A673 (cell line): ENCODE measurements at regions not wholly inside any gene's neighbourhood (a gene's known extent, or its start where the extent isn't known, plus 50 kb on each side); places are given as distances from the start of the nearest gene placed in this dataset.

ENCODE experiments used
- BruUV-seq: library from RNA; stranded (reverse); fragments of 400-500 nt; replicated peaks from 2 replicates; lab custom pipeline; 2021; lab: Mats Ljungman, UMichigan
- CTCF ChIA-PET: fragments of 300-600 bp; sonication (Branson Sonifier 250); formaldehyde crosslinking; loops from one replicate; lab custom pipeline; 2022; ENCODE audit warnings: antibody characterized with exemption; lab: Charles Lee
- POLR2A ChIA-PET: fragments of 300-600 bp; sonication (Branson Sonifier 250); formaldehyde crosslinking; loops from one replicate; lab custom pipeline; 2022; ENCODE audit warnings: antibody characterized with exemption; ENCODE audit not compliant: low non-redundant PET; lab: Charles Lee
- DNase-seq: peaks from one replicate; pipeline ENCODE4 v3.0.0-alpha.2; 2015; ENCODE audit warnings: low spot score
- H3K27ac ChIP-seq: fragments of 200-600 bp; sonication (generic); 2 replicates; pipeline ENCODE4 v1.5.1; 2016; ENCODE audit warnings: mixed run types, low read depth, mild to moderate bottlenecking, mixed read lengths, antibody characterized with exemption, low read length; ENCODE audit not compliant: poor library complexity, severe bottlenecking
- H3K27me3 ChIP-seq: fragments of 200-600 bp; sonication (generic); replicated peaks from 2 replicates; pipeline ENCODE4 v1.6.1; 2017; ENCODE audit warnings: mixed run types, low read depth, mild to moderate bottlenecking, mixed read lengths, antibody characterized with exemption, low read length; ENCODE audit not compliant: insufficient read depth, poor library complexity
- H3K36me3 ChIP-seq: fragments of 200-600 bp; sonication (generic); 2 replicates; pipeline ENCODE4 v1.6.1; 2016; ENCODE audit warnings: mixed run types, mild to moderate bottlenecking, mixed read lengths, antibody characterized with exemption, low read length; ENCODE audit not compliant: insufficient read depth, poor library complexity, severe bottlenecking
- H3K4me1 ChIP-seq: fragments of 200-600 bp; sonication (generic); 2 replicates; pipeline ENCODE4 v1.6.1; 2017; ENCODE audit warnings: mixed run types, mild to moderate bottlenecking, mixed read lengths, antibody characterized with exemption, low read length; ENCODE audit not compliant: insufficient read depth, poor library complexity, severe bottlenecking
- H3K4me3 ChIP-seq: fragments of 200-600 bp; sonication (generic); 2 replicates; pipeline ENCODE4 v1.5.1; 2016; ENCODE audit warnings: low read depth, mixed run types, mild to moderate bottlenecking, mixed read lengths, low read length; ENCODE audit not compliant: poor library complexity, severe bottlenecking
- H3K9me3 ChIP-seq: fragments of 200-600 bp; sonication (generic); 2 replicates; pipeline ENCODE4 v1.6.1; 2016; ENCODE audit warnings: mixed run types, low read depth, mild to moderate bottlenecking, mixed read lengths, antibody characterized with exemption, low read length; ENCODE audit not compliant: poor library complexity, severe bottlenecking
- CTCF ChIP-seq: fragments of 300-800, 200-600 bp; sonication (generic); conservative IDR thresholded peaks from 2 replicates; pipeline ENCODE4 v1.5.1; 2017; ENCODE audit warnings: low read depth, mild to moderate bottlenecking, antibody characterized with exemption, low read length, moderate library complexity, mixed read lengths
- EZH2 ChIP-seq: fragments of 200-600 bp; sonication (generic); IDR thresholded peaks from 2 replicates; pipeline ENCODE4 v1.6.1; 2017; ENCODE audit warnings: borderline replicate concordance, low read depth, mild to moderate bottlenecking, mixed read lengths, antibody characterized with exemption, low read length; ENCODE audit not compliant: poor library complexity, severe bottlenecking
- intact Hi-C: fragments of 100-400 bp; cut with micrococcal nuclease; formaldehyde crosslinking; loops from one replicate; pipeline ENCODE4 v1.10.0; 2022; ENCODE audit not compliant: unreplicated experiment

GRCh38 chr6:15827496-15828255 is 164.8 kb upstream of the DTNBP1 start:
- ChIA-PET CTCF (no interaction called here), POLR2A (no interaction called here)
- H3K36me3 ChIP-seq, result no peaks in the 10 kb centered on the region
- TF ChIP-seq EZH2 (no peak), CTCF (no peak)
- H3K27me3 ChIP-seq, result no peaks in the 10 kb centered on the region
- no peaks in the 10 kb centered on the region for H3K9me3 ChIP-seq
- H3K4me3 ChIP-seq, result no peak overlapping the region
- H3K4me1 ChIP-seq, result no peaks in the 10 kb centered on the region
- DNase-seq, result no peak
- intact Hi-C loops, result no loop called here
- H3K27ac ChIP-seq, result no peak overlapping the region
- no TSS peak for BruUV-seq

- H3K4me3 ChIP-seq, result no peak overlapping the region
Observed at GRCh38 chr6:15826814-15827318, 164.0 kb upstream of the DTNBP1 start.

GRCh38 chr6:15825332-15825930 is 162.6 kb upstream of the DTNBP1 start:
- CTCF ChIA-PET, result no interaction called here
- BruUV-seq, result no TSS peak
- Histone ChIP-seq H3K4me3 (no peak overlapping the region), H3K27ac (no peak overlapping the region), H3K36me3 (no peaks in the 10 kb centered on the region), H3K4me1 (no peaks in the 10 kb centered on the region), H3K9me3 (no peaks in the 10 kb centered on the region), H3K27me3 (no peaks in the 10 kb centered on the region)
- TF ChIP-seq CTCF (no peak), EZH2 (no peak)
- no peak for DNase-seq
- POLR2A ChIA-PET, result no interaction called here
- intact Hi-C loops, result no loop called here

More at GRCh38 chr6:15826814-15827318, 164.0 kb upstream of the DTNBP1 start:
- BruUV-seq, result no TSS peak
- no peak for TF ChIP-seq CTCF
- TF ChIP-seq EZH2, result no peak
- Histone ChIP-seq H3K27me3 (no peaks in the 10 kb centered on the region), H3K36me3 (no peaks in the 10 kb centered on the region), H3K4me1 (no peaks in the 10 kb centered on the region), H3K27ac (no peak overlapping the region), H3K9me3 (no peaks in the 10 kb centered on the region)
- no peak for DNase-seq
- ChIA-PET POLR2A (no interaction called here), CTCF (no interaction called here)
- intact Hi-C loops, result no loop called here
